GM18519 (cell line): ENCODE measurements at regions not wholly inside any gene's neighbourhood (a gene's known extent, or its start where the extent isn't known, plus 50 kb on each side); places are given as distances from the start of the nearest gene placed in this dataset.

Experiments used
- ATAC-seq: cut with Tn5 transposase; IDR thresholded peaks from one replicate; pipeline ENCODE4 v1.9.1; 2021; ENCODE audit warnings: mild to moderate bottlenecking, moderate library complexity; ENCODE audit not compliant: unreplicated experiment, low FRiP score

DNA sequence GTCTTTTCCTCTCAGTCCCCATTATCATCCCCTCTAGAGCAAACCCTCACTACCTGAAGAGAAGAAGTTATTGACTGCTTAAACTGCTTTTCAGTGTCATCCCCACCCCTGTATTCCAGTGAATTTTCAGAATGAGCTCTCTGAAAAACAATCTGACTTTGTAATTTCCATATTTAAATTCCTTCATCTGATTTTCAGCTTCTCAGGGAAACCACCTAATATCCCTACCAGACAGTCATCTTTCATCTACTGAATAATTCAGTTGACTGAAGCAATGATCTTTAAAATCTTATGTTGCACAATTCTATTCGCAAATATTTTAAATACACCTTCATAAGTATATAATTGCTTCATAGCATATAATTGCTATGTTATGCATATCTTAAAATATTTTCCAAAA is 258.7 kb downstream of the HTR1B start:
- no peak for ATAC-seq

DNA sequence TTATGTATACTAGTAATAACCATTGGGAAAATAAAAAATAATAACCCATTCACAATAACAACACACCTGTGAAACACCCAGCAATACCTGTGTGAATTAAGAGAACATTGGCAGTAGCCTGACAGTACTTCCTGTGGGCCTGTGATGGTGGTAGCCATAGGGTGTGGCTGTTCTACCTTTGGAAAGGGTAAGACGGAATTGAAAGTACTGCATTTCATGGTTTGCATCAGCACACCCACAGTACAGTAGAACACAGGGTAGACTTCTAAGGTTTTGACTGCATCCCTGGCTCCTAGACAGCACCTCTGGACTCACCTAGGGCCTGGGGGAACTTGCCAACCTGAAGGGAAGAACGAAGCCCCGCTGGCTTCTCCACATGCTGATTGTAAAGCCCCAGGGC is 279.8 kb downstream of the HTR1B start:
- ATAC-seq: no peak

DNA sequence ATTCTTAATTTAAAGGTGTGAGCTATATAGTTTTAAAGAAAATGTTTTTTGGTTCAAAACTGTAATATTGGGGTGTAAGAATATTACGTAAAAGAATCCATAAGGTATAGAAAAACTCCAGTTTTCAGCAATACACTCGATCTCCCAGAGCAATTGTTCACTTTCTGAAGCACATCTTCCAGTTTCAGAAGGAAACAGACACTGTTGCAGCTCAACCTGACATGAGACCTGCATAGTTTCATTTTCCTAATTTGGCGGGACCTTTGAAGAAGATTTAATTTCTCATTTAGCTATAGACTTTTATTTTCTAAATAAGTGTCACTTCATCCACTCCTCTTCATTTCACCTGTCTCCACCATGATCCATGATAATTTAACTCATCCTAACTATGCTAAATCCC is 281.5 kb downstream of the HTR1B start:
- ATAC-seq: no peak

DNA sequence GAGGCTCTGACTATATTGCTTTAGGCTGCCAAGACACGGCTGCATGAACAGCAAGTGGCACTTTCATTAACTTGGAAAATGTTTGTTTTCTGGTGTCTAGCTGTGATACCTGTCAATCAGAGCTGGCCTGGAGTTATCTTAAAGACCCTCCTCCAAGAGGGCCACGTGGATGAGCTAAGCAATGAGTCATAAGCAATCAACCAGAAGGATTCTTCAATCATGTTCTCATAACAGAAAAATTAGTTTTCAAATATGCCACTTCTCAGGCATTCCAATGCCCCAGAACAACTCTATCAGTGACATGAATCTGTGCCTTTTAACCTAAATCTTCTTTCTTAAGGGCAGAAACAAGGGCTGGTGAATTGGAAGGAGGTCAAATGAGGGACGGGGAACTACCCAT is 283.0 kb downstream of the HTR1B start:
- no peak for ATAC-seq

GRCh38 chr6:77178821-77179220 is 284.5 kb downstream of the HTR1B start:
- ATAC-seq: no peak

GRCh38 chr6:77177470-77177869 is 285.8 kb downstream of the HTR1B start:
- no peak for ATAC-seq

DNA sequence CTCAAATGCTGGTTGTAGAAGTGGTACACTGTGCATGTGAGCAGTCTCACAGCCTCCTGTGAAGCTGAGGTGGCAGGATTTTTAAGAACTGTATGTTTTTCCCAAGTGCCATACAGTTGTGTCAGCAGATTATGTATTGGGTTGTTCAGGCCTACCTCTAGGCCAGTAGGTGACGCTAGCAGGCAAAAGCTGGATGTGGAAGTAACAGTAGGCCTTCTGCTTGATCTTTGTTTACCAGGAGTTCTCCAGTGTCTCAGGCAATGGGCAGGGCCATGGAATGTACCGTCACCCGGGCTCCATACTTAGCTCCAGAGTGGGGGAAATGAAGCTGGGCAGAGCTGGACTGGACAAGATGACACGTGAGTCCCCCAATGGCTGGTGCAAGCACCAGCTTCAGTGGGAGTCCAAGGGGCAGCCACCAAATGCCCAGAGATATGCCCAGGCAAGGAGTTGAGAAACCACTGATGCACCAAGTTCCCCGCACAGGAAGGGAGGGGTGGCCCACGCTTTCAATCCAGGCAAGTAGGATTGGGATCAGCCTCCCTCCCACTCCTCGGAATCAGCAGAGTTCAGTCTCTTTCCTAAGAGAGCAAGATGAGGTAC is 289.7 kb downstream of the HTR1B start:
- no peak for ATAC-seq

DNA sequence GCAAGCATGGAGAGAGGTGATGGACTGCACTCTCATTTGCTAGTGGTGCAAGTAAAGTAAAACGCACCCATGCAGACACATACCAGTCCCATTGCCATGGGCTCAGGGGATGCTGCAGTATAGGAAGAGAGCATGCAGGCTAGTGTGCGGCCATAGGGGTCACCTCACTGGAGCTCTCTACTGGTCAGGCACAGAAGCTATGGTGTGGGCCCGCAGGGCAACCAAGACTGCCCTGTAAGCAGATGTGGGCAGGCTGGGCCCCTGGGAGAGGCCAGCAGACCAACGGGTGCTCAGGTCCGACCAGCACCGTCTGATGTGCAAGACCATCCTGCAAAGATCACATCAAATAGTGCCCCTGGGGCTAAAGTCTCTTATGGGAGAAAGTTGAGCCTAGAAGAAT is 290.7 kb downstream of the HTR1B start:
- no peak for ATAC-seq

DNA sequence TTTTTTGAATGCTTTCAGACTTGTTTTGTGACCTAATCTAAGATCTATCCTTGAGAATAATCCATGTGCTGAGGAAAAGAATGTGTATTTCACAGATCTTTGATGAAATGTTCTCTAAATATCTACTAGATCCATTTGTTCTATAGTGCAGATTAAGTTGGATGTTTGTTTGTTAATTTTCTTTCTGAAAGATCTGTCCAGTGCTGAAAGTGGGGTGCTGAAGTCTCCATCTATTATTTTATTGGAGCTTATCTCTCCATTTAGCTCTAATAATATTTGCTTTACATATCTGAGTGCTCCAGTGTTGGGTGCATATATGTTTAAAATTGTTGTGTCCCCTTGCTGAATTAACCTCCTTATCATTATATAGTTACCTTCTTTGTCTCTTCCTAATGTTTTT is 303.6 kb downstream of the HTR1B start:
- no peak for ATAC-seq

GRCh38 chr6:77151241-77151640 is 312.1 kb downstream of the HTR1B start:
- no peak for ATAC-seq

GRCh38 chr6:77150736-77151135 is 312.6 kb downstream of the HTR1B start:
- ATAC-seq: no peak

- ATAC-seq: no peak
Measured at GRCh38 chr6:77145244-77145643, 318.0 kb downstream of the HTR1B start.

DNA sequence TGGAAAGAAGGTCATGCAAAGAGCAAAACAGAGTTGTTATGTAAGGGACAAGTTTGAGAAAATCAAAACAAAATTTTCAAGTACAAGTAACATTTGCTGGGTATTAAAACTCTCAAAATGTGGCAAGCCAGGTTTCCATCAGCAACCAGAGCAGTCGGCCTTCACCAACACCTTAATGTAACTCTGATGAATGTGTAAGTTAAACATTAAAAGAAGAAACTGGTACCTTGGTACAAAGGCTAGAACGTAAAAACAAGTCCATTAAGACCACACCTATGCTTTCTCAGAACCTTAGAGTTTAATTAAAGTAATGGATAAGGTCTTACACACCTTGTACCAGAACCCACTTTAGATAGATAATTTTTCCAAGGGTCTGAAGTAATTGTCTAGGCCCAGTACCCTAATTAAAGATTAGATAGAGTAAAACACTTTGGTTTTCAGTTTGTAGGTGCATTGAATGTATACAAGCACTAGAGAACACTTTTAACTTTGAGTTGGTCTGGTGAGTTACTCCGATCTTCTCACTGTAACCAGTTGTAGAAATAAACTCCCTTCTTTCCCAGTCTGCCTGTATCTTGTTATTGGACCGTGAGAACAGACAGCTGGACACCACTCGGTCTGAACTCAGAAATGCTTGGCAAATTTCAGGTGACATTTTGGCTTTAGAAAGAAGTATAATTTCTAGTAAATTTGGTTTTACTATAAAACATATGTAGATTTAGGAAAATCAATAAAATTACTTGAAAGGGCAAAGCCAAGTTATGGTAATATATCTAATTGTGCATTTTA is 319.4 kb downstream of the HTR1B start:
- ATAC-seq: no peak

DNA sequence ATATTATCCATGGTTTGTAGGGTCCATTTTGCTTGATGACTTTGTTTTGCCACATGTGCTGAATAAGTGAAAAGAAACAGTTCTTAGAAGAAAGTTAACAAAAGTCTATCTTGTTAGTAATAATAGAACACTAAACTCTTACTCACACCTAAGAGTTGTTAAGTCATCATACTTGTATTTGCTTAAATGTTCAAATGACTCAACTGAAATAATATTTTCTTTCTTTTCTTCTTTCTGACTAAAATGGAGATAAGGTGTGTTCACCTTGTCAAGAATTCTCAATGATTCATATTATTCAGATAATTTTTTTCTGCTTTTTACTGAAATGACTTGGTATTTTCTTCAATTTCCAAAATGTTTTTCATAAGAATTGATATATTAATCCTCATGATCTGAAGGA is 327.2 kb downstream of the HTR1B start:
- no peak for ATAC-seq

DNA sequence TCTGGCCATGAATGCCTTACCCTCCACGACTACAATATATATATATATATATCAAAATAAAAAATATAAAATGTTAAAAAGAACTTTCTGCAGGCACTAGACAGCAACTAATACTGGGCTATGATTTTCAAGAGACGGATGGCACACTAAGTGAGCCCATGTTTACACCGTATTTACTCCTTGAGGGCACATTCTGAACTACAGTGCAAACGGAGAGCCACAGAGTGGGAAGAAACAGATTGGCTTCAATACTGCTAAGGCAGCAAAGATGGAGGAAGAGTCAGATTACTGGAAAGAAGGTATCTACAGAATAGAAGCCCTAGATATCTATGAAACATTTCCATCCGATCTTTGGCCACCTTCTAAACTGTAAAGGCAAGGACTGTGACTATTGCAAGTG is 330.3 kb downstream of the HTR1B start:
- ATAC-seq: no peak

- ATAC-seq: no peak
Measured at GRCh38 chr6:77131426-77131825, 331.9 kb downstream of the HTR1B start.

GRCh38 chr6:77124604-77125003 is 338.7 kb downstream of the HTR1B start:
- no peak for ATAC-seq

GRCh38 chr6:77123527-77123926 is 339.8 kb downstream of the HTR1B start:
- no peak for ATAC-seq

DNA sequence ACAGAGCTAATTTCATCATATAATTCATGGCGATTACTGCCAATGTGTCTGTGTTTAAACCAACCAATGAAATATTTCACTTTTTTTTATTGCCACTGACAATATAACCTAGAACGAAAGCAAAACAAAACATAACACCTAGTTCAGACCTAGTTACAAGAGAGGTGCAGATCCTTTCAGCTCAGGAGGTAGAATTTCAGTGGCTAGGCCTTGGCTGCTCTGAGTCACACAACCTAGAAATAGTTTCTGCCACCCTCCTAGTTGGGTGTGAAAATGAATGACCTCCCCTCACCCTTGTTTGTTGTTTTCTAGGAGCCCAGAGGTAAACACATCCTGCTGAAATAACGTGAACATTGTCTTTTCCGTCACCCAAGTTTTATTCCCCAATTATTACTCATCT is 356.3 kb downstream of the HTR1B start:
- no peak for ATAC-seq

DNA sequence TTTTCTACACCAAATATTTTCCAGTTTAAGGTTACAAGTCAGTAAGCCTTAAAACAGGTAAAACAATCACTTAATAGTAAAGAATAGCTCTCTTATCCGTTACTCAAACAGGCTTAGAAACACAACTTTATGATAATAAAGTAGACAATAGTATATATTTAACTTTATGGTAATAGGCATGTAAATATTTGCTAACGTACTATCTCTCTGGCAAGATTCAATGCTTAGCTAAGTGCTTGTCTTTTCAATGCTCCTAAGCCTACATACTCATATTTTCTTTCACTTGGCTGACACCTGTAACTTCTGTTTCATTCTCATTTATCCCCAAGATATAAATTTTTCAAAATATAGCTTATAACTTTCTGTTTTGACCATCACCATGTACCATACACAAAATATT is 358.2 kb downstream of the HTR1B start:
- ATAC-seq: no peak

DNA sequence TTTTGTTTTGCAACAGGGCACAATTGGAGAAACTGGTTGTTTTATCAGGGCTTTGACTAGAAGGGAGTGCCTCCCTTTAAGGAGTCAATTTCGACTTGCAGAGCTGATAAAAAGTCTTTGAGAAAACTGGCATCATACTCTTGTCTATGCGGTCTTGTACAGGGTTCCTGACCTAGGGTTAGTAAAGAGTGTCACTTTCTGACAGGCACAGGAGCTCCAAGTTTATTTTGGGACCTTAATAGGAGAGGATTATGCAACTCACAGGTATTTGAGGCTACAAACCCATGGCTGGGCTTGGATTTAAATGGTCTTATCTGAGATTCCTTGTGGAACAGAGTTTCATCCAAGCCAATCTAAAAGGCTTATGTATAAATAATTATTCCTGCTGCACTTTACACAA is 365.4 kb downstream of the HTR1B start:
- no peak for ATAC-seq

DNA sequence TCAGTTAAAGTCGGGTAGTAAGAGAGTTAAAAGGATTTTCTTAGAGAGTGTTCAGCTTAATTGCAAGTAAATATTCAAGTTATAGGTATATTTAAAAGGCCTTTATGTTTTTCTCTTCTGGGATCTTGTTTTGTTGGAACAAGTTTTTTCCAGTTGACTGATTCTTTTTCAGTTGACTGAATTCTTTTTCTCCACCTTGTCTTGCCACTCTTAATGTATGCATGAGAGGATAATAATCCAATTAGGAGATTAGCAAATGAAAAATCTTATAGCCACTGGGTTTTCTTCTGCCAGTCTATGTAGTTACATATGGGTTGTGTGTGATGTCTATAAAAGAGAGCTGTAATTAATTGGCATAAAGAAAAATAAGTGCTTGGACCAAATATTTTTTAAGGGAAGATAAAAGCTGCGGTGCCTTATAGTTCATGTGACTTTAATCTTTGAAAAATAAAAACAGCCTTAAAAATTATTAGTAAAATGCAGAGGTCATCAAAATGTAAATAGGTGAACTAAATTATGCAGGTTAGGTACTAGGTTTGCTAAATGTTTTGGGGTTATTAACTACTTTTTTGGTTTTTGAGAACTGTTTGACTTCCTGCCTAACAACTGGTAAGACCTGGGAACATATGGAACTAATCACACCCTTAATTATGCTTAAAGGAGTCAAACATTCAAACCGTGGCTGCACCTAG is 367.2 kb downstream of the HTR1B start:
- ATAC-seq: no peak
